ENCODE measurements at regions not wholly inside any gene's neighbourhood (a gene's known extent, or its start where the extent isn't known, plus 50 kb on each side); places are given as distances from the start of the nearest gene placed in this dataset.

- no peak for DNase-seq
- intact Hi-C loops (cut with DNase I) = no loop called here
Measured at GRCh38 chr6:117075218-117075617, 190.1 kb upstream of the VGLL2 start.

GRCh38 chr6:117076076-117076475 lies 189.3 kb upstream of the VGLL2 start:
- intact Hi-C loops (cut with DNase I) = no loop called here
- DNase-seq = no peak

- intact Hi-C loops (cut with DNase I) = no loop called here
- DNase-seq = no peak
Measured at GRCh38 chr6:117077300-117077699, 188.1 kb upstream of the VGLL2 start.

- DNase-seq = no peak
- intact Hi-C loops (cut with DNase I) = no loop called here
Measured at GRCh38 chr6:117078624-117079023, 186.7 kb upstream of the VGLL2 start.

- no peak for DNase-seq
- intact Hi-C loops (cut with DNase I) = no loop called here
Measured at GRCh38 chr6:117079951-117080350, 185.4 kb upstream of the VGLL2 start.

GRCh38 chr6:117089604-117090003 lies 175.8 kb upstream of the VGLL2 start:
- DNase-seq = no peak
- intact Hi-C loops (cut with DNase I) = no loop called here

GRCh38 chr6:117110146-117110545 lies 155.2 kb upstream of the VGLL2 start:
- DNase-seq = no peak
- intact Hi-C loops (cut with DNase I) = no loop called here

GRCh38 chr6:117110737-117111136 lies 154.6 kb upstream of the VGLL2 start:
- no peak for DNase-seq
- intact Hi-C loops (cut with DNase I) = no loop called here

GRCh38 chr6:117117652-117118051 lies 147.7 kb upstream of the VGLL2 start:
- intact Hi-C loops (cut with DNase I) = no loop called here
- no peak for DNase-seq

- DNase-seq = no peak
- intact Hi-C loops (cut with DNase I) = no loop called here
Measured at GRCh38 chr6:117118490-117118889, 146.9 kb upstream of the VGLL2 start.

- intact Hi-C loops (cut with DNase I) = no loop called here
Measured at GRCh38 chr6:117126213-117126612, 139.1 kb upstream of the VGLL2 start.

GRCh38 chr6:117128052-117128451 lies 137.3 kb upstream of the VGLL2 start:
- DNase-seq = no peak
- intact Hi-C loops (cut with DNase I) = no loop called here

More at GRCh38 chr6:117126213-117126612, 139.1 kb upstream of the VGLL2 start:
- DNase-seq = no peak

GRCh38 chr6:117130125-117130524 lies 135.2 kb upstream of the VGLL2 start:
- no peak for DNase-seq
- intact Hi-C loops (cut with DNase I) = no loop called here

GRCh38 chr6:117136702-117137101 lies 128.7 kb upstream of the VGLL2 start:
- intact Hi-C loops (cut with DNase I) = no loop called here
- no peak for DNase-seq

GRCh38 chr6:117137711-117138110 lies 127.6 kb upstream of the VGLL2 start:
- DNase-seq = no peak
- intact Hi-C loops (cut with DNase I) = no loop called here

- intact Hi-C loops (cut with DNase I) = no loop called here
- DNase-seq = no peak
Measured at GRCh38 chr6:117138425-117138824, 126.9 kb upstream of the VGLL2 start.

GRCh38 chr6:117138920-117139319 lies 126.4 kb upstream of the VGLL2 start:
- intact Hi-C loops (cut with DNase I) = no loop called here
- DNase-seq = no peak

- DNase-seq = no peak
- intact Hi-C loops (cut with DNase I) = no loop called here
Measured at GRCh38 chr6:117142142-117142541, 123.2 kb upstream of the VGLL2 start.

- intact Hi-C loops (cut with DNase I) = no loop called here
- no peak for DNase-seq
Measured at GRCh38 chr6:117142995-117143394, 122.4 kb upstream of the VGLL2 start.

GRCh38 chr6:117143647-117144046 lies 121.7 kb upstream of the VGLL2 start:
- intact Hi-C loops (cut with DNase I) = no loop called here
- no peak for DNase-seq

- no peak for DNase-seq
- intact Hi-C loops (cut with DNase I) = no loop called here
Measured at GRCh38 chr6:117145940-117146339, 119.4 kb upstream of the VGLL2 start.

GRCh38 chr6:117149324-117149723 lies 116.0 kb upstream of the VGLL2 start:
- no peak for DNase-seq
- intact Hi-C loops (cut with DNase I) = no loop called here
